ENCODE measurements at regions not wholly inside any gene's neighbourhood (a gene's known extent, or its start where the extent isn't known, plus 50 kb on each side); places are given as distances from the start of the nearest gene placed in this dataset.

DNA sequence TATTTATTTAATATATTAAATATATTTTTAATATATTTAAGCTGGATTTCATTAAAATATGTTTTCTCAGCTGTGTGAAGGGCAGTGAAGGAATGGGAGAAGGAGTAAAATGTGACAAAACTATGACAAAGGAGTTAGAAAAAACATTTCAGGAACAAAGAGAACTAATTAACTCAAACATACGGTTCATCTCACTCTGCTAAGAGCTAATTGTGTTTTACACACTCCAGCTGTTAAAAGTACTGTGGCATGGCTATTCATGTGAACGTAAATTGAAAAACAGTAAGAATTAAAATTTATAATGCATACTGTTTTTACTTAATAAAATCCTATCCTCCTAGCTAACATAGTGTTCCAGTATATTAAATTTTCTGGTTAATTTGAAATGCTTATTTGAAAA, 262.5 kb upstream of the GNAI1 start:
- DNase-seq (ENCODE audit: low spot score) = no peak

DNA sequence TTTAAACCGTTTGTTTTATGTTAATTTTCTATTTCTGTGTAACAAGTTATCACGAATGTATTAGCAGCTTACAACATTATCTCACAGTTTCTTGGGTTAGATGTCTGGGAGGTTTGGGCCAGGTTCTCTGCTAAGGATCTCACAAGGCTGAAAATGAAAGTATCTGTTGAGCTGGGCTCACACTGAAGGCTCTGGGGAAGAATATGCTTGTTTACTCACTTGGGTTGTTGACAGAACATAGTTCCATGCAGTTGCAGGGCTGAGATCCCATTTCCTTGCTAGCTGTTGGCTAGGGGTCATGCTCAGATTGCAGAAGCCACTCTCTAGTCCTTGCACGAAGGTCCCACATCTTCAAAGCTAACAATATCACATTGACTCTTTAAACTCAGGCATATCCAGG, 266.6 kb upstream of the GNAI1 start:
- no peak for DNase-seq (ENCODE audit: low spot score)

DNA sequence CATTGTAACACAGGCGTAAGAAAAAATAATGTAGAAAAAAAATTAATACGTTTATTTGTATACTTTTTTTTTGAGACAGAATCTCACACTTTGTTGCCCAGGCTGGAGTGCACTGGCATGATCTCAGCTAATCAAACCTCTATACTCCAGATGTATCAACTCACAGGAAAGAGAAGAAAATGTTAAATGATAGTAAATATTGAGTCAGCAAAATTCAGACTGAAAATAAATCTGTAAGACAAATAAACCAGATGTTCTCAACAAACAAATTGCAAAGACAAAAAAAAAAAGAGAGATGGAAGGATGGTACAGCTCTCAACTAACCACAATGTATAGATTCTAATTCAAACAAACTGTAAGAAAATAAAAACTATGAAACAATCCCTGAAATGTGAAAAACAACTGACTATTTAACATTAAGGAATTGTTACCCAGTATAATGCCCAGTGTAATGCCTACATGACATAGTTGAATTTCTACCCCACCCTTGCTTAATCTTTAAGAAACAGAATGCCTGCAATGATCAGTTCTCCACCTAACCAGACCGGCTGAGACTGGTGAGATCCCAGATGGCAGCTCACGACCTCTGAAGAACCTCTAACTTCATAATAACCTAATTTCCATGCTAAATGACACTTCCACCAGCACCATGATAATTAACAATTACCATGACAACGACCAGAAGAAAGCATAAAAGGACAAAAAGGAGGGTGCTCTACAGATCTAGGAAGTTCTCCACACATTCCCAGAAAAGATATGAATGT, 272.0 kb upstream of the GNAI1 start:
- DNase-seq (ENCODE audit: low spot score) = no peak

DNA sequence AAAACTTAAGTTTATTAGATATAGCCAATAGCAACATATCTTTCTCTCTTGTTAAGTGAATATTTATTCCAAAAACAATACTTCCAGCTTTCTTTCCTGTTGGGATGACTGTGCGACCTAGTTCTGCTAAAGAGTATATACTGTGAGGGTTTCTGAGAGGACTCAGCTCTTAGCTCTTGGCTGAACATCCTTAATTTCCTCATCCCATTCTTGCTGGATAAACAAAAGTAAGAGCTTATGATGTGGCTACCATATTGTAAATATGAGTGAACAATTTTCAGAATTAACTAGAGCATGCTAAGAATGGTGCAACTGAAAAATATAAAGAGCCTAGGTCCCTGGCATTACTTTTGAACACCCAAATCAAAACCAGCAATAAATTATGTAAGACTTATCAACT, 279.5 kb upstream of the GNAI1 start:
- DNase-seq (ENCODE audit: low spot score) = no peak

- no peak for DNase-seq (ENCODE audit: low spot score)
These were observed 280.0 kb upstream of the GNAI1 start for GRCh38 chr7:79854621-79855020.

GRCh38 chr7:79837915-79838314, 296.7 kb upstream of the GNAI1 start:
- no peak for DNase-seq (ENCODE audit: low spot score)

GRCh38 chr7:79833616-79834015, 301.0 kb upstream of the GNAI1 start:
- no peak for DNase-seq (ENCODE audit: low spot score)

DNA sequence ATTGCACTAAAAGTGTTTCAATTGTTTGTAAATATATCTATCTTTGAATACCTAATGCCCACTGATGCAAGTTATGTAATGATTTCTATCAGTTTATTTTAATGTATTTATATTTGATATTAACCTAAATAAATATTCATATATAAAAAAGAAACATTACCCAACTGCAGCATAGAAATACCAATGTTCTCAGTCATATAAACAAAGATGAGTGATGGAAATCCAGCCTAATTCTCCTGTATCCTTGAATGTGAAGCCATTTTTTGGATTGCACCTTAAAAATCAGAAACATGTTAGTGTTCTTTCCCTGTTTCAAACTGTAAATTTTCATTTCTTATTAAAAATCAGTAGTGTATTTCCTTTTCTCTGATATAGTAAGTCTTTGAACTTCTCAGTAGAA, 305.8 kb upstream of the GNAI1 start:
- no peak for DNase-seq (ENCODE audit: low spot score)

GRCh38 chr7:79823246-79823951, 311.2 kb upstream of the GNAI1 start:
- no peak for DNase-seq (ENCODE audit: low spot score)

- no peak for DNase-seq (ENCODE audit: low spot score)
These were observed 311.9 kb upstream of the GNAI1 start for GRCh38 chr7:79822620-79823240.

- no peak for DNase-seq (ENCODE audit: low spot score)
These were observed 314.2 kb upstream of the GNAI1 start for GRCh38 chr7:79820387-79820786.

DNA sequence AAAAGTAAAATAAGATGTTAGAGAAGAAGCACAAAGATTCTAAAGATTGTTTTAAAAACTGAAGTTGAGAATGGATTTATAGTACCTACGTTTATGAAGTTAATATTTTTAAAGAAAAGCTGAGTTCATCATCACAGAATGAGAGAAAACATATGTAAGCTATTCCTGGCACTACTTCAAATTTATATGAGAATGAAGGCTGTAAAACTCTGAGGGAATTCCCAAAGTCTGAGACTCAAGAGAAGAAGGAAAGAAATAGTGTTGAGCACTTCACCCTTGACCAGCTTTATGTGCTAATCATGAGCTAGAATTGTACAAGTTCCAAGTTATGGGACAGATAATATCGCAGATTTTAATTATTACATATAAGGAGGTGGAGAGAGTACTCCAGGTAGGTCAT, 323.7 kb upstream of the GNAI1 start:
- no peak for DNase-seq (ENCODE audit: low spot score)

- DNase-seq (ENCODE audit: low spot score) = no peak
These were observed 328.4 kb upstream of the GNAI1 start for GRCh38 chr7:79806161-79806734.

- DNase-seq (ENCODE audit: low spot score) = no peak
These were observed 337.3 kb upstream of the MAGI2 start for GRCh38 chr7:79790656-79791262.

GRCh38 chr7:79789584-79790345, 336.3 kb upstream of the MAGI2 start:
- DNase-seq (ENCODE audit: low spot score) = no peak

- DNase-seq (ENCODE audit: low spot score) = no peak
These were observed 334.2 kb upstream of the MAGI2 start for GRCh38 chr7:79787623-79788022.

- DNase-seq (ENCODE audit: low spot score) = no peak
These were observed 333.6 kb upstream of the MAGI2 start for GRCh38 chr7:79787096-79787495.

GRCh38 chr7:79786187-79786586, 332.7 kb upstream of the MAGI2 start:
- no peak for DNase-seq (ENCODE audit: low spot score)

GRCh38 chr7:79785556-79785955, 332.1 kb upstream of the MAGI2 start:
- DNase-seq (ENCODE audit: low spot score) = no peak

GRCh38 chr7:79782906-79783305, 329.4 kb upstream of the MAGI2 start:
- no peak for DNase-seq (ENCODE audit: low spot score)

- DNase-seq (ENCODE audit: low spot score) = no peak
These were observed 328.8 kb upstream of the MAGI2 start for GRCh38 chr7:79782256-79782655.

- no peak for DNase-seq (ENCODE audit: low spot score)
These were observed 328.2 kb upstream of the MAGI2 start for GRCh38 chr7:79781716-79782115.
